ENCODE measurements at regions not wholly inside any gene's neighbourhood (a gene's known extent, or its start where the extent isn't known, plus 50 kb on each side); places are given as distances from the start of the nearest gene placed in this dataset.

DNA sequence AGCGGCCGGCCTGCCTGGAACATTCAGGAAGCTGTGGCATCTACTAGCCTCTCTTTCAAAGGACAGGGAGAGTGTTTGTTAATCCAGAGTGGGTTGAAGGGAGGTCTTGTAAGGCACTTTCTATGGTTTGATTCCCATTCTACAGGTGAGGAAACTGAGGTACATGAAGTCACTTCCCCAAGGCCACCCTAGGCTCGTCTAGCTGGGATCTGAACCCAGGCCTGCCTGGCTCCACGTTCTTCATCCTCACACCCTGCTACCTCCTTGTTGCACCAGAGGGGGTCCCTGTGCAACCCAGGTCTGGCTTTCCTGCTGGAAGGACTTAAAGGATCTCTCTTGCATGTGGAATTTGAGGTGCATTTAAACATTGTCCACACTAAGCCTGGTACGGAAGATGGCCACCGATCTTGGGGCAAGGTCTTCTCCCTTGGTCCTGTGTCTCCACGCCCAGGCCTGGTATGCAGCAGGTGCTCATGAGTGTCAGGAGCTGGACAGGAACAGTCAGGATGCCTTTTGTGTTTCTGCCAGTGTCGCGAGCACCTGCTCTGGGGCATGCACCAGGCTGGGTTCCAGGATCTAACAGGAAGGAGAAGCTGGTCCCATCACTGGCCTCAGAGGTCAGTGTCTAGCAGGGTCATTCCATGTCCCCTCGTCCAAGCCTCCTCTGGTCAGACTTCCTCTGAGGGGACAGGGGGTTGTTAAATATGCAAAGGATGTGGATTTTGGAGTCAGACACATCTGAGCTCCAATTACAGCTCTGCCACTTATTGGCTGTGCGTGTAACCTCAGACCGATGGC, 103.2 kb upstream of the RUNX3 start:
- TF ChIP-seq, protein P1, sequence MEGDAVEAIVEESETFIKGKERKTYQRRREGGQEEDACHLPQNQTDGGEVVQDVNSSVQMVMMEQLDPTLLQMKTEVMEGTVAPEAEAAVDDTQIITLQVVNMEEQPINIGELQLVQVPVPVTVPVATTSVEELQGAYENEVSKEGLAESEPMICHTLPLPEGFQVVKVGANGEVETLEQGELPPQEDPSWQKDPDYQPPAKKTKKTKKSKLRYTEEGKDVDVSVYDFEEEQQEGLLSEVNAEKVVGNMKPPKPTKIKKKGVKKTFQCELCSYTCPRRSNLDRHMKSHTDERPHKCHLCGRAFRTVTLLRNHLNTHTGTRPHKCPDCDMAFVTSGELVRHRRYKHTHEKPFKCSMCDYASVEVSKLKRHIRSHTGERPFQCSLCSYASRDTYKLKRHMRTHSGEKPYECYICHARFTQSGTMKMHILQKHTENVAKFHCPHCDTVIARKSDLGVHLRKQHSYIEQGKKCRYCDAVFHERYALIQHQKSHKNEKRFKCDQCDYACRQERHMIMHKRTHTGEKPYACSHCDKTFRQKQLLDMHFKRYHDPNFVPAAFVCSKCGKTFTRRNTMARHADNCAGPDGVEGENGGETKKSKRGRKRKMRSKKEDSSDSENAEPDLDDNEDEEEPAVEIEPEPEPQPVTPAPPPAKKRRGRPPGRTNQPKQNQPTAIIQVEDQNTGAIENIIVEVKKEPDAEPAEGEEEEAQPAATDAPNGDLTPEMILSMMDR (IDR thresholded peaks at IDR 0.05; ENCODE audit: poor library complexity, severe bottlenecking): no peak
- TF ChIP-seq REST (IDR thresholded peaks at IDR 0.05; ENCODE audit: borderline replicate concordance) (no peak), EP300 (conservative IDR thresholded peaks at IDR 0.05; ENCODE audit: poor library complexity, severe bottlenecking) (no peak), POLR2AphosphoS5 (IDR thresholded peaks at IDR 0.05) (no peak)
